Cerebellar cortex (tissue), 1 donor: ENCODE measurements at regions not wholly inside any gene's neighbourhood (a gene's known extent, or its start where the extent isn't known, plus 50 kb on each side); places are given as distances from the start of the nearest gene placed in this dataset.
A peak's percentile ranks its signal among the peaks of the same experiment; 100 is the strongest.
"Not testable (repeated sequence)": the region's sequence is repeated elsewhere in the genome, so short reads cannot be mapped to it uniquely, and the experiment has no call there.

Experiments used
- DNase-seq: peaks from one replicate; pipeline ENCODE4 v3.0.0-alpha.2; 2015; ENCODE audit warnings: low spot score

DNA sequence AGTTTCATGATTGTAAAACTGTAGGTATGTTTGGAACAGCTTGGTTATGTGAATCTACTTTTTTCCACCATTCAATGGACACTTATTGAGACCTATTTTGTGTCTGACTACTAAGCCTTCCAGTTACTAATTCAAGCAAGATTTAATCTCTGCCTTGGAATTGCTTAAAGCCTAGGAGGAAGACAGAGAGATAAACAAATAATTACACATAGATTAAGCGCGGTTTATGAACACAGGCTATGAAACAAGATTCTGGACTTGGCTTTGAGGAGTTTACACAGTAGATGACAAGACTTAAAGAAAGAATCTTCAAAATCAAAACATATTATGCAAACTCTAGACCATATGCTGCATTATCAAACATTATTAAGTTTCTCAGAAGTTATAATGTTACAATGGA, 340.4 kb downstream of the RASEF start:
- no peak for DNase-seq

DNA sequence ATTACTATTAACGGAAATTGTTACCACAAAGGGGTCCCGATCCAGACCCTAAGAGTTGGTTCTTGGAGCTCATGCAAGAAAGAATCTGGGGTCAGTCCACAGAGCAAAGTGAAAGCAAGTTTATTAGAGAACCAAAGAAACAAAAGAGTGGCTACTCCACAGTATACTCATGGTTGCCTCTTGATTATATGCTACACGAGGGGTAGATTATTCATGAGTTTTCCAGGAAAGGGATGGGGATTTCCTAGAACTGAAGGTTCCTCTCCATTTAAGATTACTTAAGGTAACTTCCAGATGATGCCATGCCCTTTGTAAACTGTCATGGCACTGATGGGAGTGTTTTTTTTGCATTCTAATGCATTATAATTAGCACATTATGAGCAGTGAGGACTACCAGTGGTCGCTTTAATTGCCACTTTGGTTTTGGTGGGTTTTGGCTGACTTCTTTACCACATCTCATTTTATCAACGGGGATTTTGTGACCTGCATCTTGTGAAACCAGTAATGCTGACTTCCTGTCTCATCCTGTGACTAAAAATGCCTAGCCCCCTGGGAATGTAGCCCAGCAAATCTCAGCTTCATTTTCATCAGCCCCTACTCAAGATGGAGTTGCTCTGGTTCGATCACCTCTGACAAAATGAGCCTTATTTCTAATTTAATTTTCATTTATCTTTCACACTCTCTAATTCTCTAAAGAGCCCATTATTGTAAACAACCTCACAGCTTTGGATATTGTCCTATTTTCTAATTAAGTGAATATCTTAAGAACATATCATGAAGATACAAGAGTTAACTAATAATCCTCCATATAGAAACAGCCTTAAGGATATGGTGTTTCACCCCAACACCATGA, 336.3 kb downstream of the RASEF start:
- DNase-seq: no peak

GRCh38 chr9:82729141-82729540, 333.8 kb downstream of the RASEF start:
- no peak for DNase-seq

GRCh38 chr9:82729991-82730589, 332.9 kb downstream of the RASEF start:
- DNase-seq: no peak

DNA sequence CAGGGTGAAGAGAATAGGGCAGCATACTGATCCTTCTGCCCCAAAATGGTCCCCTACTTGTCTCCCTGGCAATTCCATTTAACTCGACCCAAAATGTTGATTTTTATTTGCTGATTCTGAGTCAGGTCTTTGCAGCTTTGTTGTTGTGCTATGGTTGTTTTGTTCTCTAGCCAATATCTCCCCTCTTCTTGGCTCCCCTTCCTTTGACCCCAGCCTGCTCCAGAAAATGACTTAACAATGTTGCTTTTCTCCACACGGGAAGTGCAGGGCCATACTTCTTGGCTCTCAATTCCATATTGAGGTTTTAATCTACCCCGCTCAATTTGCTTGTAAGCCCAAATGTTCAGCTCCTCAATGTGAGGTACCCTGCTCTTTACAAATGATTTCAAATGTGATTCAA, 330.0 kb downstream of the RASEF start:
- no peak for DNase-seq

- no peak for DNase-seq
These were observed 326.8 kb downstream of the RASEF start for GRCh38 chr9:82736126-82736525.

GRCh38 chr9:82736701-82737100, 326.2 kb downstream of the RASEF start:
- no peak for DNase-seq

- no peak for DNase-seq
These were observed 317.0 kb downstream of the RASEF start for GRCh38 chr9:82745919-82746318.

- DNase-seq: no peak
These were observed 312.5 kb downstream of the RASEF start for GRCh38 chr9:82750411-82750913.

- DNase-seq: no peak
These were observed 305.0 kb downstream of the RASEF start for GRCh38 chr9:82757924-82758323.

DNA sequence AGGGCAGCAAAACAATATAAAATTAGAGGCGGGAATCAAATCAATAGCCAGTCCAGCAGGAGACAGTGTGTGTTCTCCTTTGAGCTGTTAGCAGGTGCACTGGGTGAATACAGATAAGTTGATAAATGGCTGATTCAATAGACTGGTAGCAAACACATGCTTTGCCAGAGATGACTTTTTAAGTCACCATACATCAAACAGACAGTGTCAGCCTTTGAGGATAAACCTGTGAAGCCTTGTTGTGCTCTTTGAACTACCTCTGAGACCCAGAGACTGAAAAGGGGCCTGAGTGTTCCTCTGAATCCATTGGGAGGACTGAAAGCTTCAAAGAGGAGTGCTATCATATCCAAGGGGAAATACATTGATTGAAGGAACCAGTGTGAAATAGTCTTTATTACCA, 301.9 kb downstream of the RASEF start:
- no peak for DNase-seq

DNA sequence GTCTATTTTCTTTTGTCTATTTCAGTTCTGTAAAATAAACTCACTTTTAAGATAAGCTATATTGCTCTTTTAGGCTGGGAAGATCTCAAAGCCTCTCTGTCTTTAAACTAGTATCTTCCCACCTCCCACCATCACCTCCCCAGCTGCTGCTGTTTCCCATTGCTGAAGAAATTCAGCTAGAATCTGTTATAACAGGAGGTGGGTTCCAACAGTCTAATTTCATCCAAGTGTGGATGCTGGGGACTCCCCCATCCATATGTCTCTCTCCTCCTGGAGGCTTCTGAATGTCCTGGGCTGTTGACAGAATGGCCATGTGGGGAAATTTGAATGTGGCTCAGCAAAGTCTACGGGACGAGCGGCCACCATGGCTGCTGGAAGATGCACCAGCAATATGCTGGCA, 301.0 kb downstream of the RASEF start:
- no peak for DNase-seq

DNA sequence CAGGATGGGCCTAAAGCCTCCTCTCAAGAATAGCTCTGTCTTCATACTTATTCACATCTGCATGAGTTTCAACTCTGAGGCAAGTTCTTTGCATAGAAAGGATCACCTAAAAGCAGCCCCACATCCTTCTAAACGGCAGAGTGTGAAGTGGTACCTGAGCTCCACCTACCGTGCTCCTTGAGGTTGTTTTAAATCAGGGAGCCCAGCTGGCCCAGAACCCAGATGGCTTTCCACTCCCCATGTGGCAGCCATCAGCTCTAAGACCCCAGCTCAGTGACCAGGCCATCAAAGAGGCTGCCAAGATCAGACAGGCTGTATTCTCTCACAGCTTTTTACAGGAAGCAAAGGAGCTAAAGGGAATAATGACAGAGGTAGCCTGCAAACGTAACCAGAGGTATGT, 299.3 kb downstream of the RASEF start:
- DNase-seq: peak; percentile 5

GRCh38 chr9:82764061-82764668, 298.8 kb downstream of the RASEF start:
- no peak for DNase-seq

DNA sequence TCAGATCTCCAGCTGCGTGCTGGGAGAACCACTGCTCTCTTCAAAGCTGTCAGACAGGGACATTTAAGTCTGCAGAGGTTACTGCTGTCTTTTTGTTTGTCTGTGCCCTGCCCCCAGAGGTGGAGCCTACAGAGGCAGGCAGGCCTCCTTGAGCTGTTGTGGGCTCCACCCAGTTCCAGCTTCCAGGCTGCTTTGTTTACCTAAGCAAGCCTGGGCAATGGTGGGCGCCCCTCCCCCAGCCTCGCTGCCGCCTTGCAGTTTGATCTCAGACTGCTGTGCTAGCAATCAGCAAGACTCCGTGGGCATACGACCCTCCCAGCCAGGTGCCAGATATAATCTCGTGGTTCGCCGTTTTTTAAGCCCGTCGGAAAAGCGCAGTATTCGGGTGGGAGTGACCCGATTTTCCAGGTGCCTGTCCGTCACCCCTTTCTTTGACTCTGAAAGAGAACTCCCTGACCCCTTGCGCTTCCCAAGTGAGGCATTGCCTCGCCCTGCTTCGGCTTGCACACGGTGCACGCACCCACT, 288.2 kb downstream of the RASEF start:
- not testable (repeated sequence) for DNase-seq

- DNase-seq: no peak
These were observed 286.4 kb downstream of the RASEF start for GRCh38 chr9:82776508-82776907.

DNA sequence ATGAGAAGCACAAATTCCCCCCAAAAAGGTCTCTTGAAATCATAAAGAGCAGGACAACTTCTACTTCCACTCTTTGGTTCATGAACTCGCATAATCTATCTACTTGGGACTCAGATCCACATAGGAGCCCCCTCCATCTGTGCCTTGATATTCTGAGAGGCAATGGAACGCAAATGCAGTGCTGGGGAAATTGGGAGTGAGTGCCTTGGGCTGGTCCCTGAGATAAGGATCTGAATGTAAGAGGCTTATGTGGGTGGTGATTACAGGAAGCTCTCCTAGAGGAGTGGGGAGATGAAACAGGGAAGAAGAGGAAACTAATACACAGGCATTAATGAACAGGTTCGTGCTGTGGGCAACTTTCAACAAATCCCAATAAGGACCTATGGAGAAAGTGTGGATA, 285.6 kb downstream of the RASEF start:
- no peak for DNase-seq

DNA sequence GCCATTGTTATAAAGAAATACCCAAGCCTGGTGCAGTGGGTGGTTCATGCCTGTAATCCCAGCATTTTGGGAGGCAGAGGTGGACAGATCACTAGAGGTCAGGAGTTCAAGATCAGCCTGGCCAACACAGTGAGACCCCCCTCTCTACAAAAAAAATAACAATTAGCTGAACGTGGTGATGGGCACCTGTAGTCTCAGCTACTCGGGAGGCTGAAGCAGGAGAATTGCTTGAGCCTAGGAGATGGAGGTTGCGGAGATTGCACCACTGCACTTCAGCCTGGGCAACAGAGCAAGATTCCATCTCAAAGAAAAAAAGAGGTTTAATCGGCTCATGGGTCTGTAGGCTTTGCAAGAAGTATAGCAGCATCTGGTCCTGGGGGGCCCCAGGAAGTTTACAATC, 284.0 kb downstream of the RASEF start:
- not testable (repeated sequence) for DNase-seq

GRCh38 chr9:82780017-82780416, 282.9 kb downstream of the RASEF start:
- DNase-seq: no peak

GRCh38 chr9:82781921-82782392, 281.0 kb downstream of the RASEF start:
- no peak for DNase-seq

DNA sequence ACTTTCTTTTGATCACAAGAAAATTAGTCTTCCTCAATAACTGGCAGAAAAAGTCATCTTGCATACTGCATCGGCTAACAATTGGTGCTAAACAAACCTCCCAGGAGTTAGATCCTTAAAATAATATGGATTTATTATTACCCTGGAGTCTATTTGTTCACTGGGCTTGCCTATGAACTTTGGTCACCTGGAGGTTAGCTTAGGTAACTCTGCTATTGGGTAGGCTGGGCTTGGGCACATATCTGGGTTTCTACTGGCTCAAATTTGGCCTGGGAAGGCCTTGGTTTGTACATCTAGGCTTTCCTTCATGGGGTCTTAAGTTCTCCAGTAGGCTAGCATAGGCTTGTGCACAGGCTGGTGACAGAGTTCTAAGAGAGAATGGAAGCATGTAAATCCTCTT, 279.9 kb downstream of the RASEF start:
- no peak for DNase-seq

GRCh38 chr9:82784589-82784988, 278.4 kb downstream of the RASEF start:
- DNase-seq: no peak
